SU-DHL-6 (cell line): ENCODE measurements at regions not wholly inside any gene's neighbourhood (a gene's known extent, or its start where the extent isn't known, plus 50 kb on each side); places are given as distances from the start of the nearest gene placed in this dataset.

ENCODE experiments used
- H2AFZ ChIP-seq: fragments of 200-600 bp; sonication (generic); 2 replicates; pipeline ENCODE4 v1.6.1; 2014; ENCODE audit warnings: low read depth, mild to moderate bottlenecking, moderate library complexity, mixed read lengths, antibody characterized with exemption, low read length; ENCODE audit not compliant: severe bottlenecking
- H3F3A ChIP-seq: fragments of 200-600 bp; shearing (Covaris generic); 2 replicates; pipeline ENCODE4 v1.6.0; 2016; ENCODE audit warnings: antibody characterized with exemption, mild to moderate bottlenecking; ENCODE audit not compliant: insufficient read depth
- H3K27ac ChIP-seq: fragments of 200-600 bp; sonication (generic); 2 replicates; pipeline ENCODE4 v1.5.1; 2016; ENCODE audit warnings: low read depth, mild to moderate bottlenecking, low read length, moderate library complexity, mixed read lengths
- H3K27me3 ChIP-seq: fragments of 200-600 bp; sonication (generic), shearing (Covaris generic); 2 replicates; pipeline ENCODE4 v1.6.0; 2014; ENCODE audit warnings: mild to moderate bottlenecking, low read length
- H3K36me3 ChIP-seq: fragments of 200-600 bp; sonication (generic); 2 replicates; pipeline ENCODE4 v1.6.1; 2014; ENCODE audit warnings: mild to moderate bottlenecking, low read length, mixed read lengths
- H3K4me2 ChIP-seq: fragments of 300-600, 200-600 bp; shearing (Covaris generic), sonication (generic); 2 replicates; pipeline ENCODE4 v1.6.0; 2014; ENCODE audit warnings: low read length, low read depth, mild to moderate bottlenecking; ENCODE audit not compliant: poor library complexity, severe bottlenecking
- H3K4me3 ChIP-seq: fragments of 200-600 bp; sonication (generic); 2 replicates; pipeline ENCODE4 v1.5.1; 2014; ENCODE audit warnings: antibody characterized with exemption, low read length, mild to moderate bottlenecking, mixed read lengths; ENCODE audit not compliant: insufficient read depth, poor library complexity, severe bottlenecking
- H3K79me2 ChIP-seq: fragments of 200-600 bp; sonication (generic); 2 replicates; pipeline ENCODE4 v1.6.1; 2014; ENCODE audit warnings: mild to moderate bottlenecking, low read length, moderate library complexity; ENCODE audit not compliant: insufficient read depth
- H3K9ac ChIP-seq: fragments of 200-600 bp; sonication (generic); 2 replicates; pipeline ENCODE4 v1.7.0; 2014; ENCODE audit warnings: mild to moderate bottlenecking, low read length
- H3K9me2 ChIP-seq: fragments of 200-600 bp; sonication (generic); replicated peaks from 2 replicates; pipeline ENCODE4 v1.6.1; 2014; ENCODE audit warnings: low read length; ENCODE audit not compliant: insufficient read depth
- H3K9me3 ChIP-seq: fragments of 200-600 bp; sonication (generic); 2 replicates; pipeline ENCODE4 v1.6.1; 2014; ENCODE audit warnings: low read length, mixed read lengths; ENCODE audit not compliant: insufficient read depth
- H4K20me1 ChIP-seq: fragments of 200-600 bp; sonication (generic); 2 replicates; pipeline ENCODE4 v1.6.1; 2014; ENCODE audit warnings: low read depth, mild to moderate bottlenecking, antibody characterized with exemption, low read length, moderate library complexity, mixed read lengths
- EZH2phosphoT487 ChIP-seq: fragments of 200-600 bp; sonication (generic), shearing (Covaris generic); conservative IDR thresholded peaks from 2 replicates; pipeline ENCODE4 v1.6.1; 2018; ENCODE audit warnings: mild to moderate bottlenecking, antibody characterized with exemption, low read length, moderate library complexity, mixed read lengths
- TF ChIP-seq, protein P1 (sequence below): fragments of 200-600 bp; sonication (generic); IDR thresholded peaks from one replicate; pipeline ENCODE4 v1.5.1; 2017; ENCODE audit warnings: antibody characterized with exemption, mild to moderate bottlenecking, low read length, moderate library complexity; ENCODE audit not compliant: insufficient read depth, poor library complexity, severe bottlenecking

DNA sequence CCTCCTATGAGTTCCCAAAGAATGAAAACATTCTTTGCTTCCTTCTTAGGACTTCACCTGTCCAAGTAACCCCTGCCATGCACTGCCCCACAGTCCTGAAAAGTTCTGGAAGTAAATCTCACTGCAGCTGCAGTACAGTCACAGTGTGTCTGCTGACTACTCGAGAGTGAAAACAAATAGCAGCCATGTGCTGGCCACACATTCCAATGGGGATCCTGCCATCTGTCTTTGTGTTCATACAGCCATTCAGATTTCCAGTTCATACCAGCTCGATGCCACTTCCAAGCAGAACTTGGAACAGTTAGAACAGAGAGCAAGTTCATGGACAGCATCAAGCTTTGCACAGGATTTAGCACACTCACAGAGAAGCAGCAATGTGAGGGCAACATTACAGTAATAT, 629.9 kb upstream of the ACVR2A start:
- no peak overlapping the region for H3K9ac ChIP-seq
- no peaks in the 10 kb centered on the region for H3K36me3 ChIP-seq
- H3K79me2 ChIP-seq = no peaks in the 10 kb centered on the region
- H3K9me3 ChIP-seq = 0 out of 2 replicates have a peak, but pooled peaks cover 4% of the 10 kb centered on the region
- H3K9me2 ChIP-seq = no peaks in the 10 kb centered on the region
- no peaks in the 10 kb centered on the region for H4K20me1 ChIP-seq
- no peak for TF ChIP-seq EZH2phosphoT487
- TF ChIP-seq, protein P1, sequence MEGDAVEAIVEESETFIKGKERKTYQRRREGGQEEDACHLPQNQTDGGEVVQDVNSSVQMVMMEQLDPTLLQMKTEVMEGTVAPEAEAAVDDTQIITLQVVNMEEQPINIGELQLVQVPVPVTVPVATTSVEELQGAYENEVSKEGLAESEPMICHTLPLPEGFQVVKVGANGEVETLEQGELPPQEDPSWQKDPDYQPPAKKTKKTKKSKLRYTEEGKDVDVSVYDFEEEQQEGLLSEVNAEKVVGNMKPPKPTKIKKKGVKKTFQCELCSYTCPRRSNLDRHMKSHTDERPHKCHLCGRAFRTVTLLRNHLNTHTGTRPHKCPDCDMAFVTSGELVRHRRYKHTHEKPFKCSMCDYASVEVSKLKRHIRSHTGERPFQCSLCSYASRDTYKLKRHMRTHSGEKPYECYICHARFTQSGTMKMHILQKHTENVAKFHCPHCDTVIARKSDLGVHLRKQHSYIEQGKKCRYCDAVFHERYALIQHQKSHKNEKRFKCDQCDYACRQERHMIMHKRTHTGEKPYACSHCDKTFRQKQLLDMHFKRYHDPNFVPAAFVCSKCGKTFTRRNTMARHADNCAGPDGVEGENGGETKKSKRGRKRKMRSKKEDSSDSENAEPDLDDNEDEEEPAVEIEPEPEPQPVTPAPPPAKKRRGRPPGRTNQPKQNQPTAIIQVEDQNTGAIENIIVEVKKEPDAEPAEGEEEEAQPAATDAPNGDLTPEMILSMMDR = no peak
- no peak overlapping the region for H2AFZ ChIP-seq
- no peaks in the 10 kb centered on the region for H3K27me3 ChIP-seq
- H3K4me3 ChIP-seq = no peak overlapping the region
- no peak overlapping the region for H3K4me2 ChIP-seq
- no peaks in the 10 kb centered on the region for H3F3A ChIP-seq
- no peak overlapping the region for H3K27ac ChIP-seq

DNA sequence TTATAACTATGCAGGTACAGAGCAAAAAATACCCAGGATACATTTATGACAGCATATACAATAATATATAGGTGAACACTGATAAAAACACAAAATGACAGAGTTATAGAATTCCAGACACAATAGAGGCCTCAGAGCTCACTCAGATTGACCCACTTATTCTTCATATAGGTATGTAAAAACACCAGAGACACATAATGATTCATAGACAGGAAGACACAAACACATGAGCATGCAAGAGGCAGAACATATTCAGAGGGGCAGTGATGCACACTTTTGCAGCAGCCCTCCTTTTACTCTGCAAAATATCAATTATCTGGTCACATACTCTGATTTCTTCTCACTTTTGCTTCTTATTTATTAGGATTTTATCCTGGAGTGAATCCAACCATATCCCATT, 633.3 kb upstream of the ACVR2A start:
- H3K9me3 ChIP-seq = no peaks in the 10 kb centered on the region
- no peaks in the 10 kb centered on the region for H3F3A ChIP-seq
- H3K4me2 ChIP-seq = no peak overlapping the region
- no peak overlapping the region for H2AFZ ChIP-seq
- H3K9me2 ChIP-seq = no peaks in the 10 kb centered on the region
- H4K20me1 ChIP-seq = no peaks in the 10 kb centered on the region
- H3K27ac ChIP-seq = no peak overlapping the region
- no peak overlapping the region for H3K4me3 ChIP-seq
- no peaks in the 10 kb centered on the region for H3K36me3 ChIP-seq
- H3K27me3 ChIP-seq = no peaks in the 10 kb centered on the region
- no peak overlapping the region for H3K9ac ChIP-seq
- no peaks in the 10 kb centered on the region for H3K79me2 ChIP-seq
- TF ChIP-seq, protein P1 = no peak
- TF ChIP-seq EZH2phosphoT487 = no peak

DNA sequence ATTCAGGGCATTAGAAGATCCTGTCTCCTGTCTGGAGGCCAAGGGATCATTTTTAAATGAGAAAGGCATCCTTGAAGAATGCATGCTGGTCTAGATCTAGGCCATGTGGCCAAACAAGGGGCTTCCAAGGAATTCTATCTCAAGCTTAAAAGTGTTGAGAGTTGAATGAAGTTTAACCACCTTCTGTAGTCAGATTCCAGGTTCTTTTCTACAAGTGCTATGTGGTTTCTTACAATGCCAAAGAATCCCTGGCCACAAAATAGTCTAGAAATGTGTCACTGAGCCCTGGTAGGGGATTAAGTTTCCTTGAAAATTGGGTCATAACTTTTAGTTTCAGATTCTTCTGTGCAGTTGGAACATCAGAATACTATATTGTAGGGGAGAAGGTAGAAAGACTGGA, 640.7 kb upstream of the ACVR2A start:
- H3K27me3 ChIP-seq = no peaks in the 10 kb centered on the region
- no peak overlapping the region for H3K4me3 ChIP-seq
- no peak overlapping the region for H3K4me2 ChIP-seq
- H3K9me2 ChIP-seq = no peaks in the 10 kb centered on the region
- no peak overlapping the region for H3K27ac ChIP-seq
- no peak overlapping the region for H3K9ac ChIP-seq
- no peak for TF ChIP-seq EZH2phosphoT487
- TF ChIP-seq, protein P1 = no peak
- no peaks in the 10 kb centered on the region for H3K79me2 ChIP-seq
- H2AFZ ChIP-seq = no peak overlapping the region
- H3F3A ChIP-seq = no peaks in the 10 kb centered on the region
- no peaks in the 10 kb centered on the region for H3K36me3 ChIP-seq
- H3K9me3 ChIP-seq = no peaks in the 10 kb centered on the region
- no peaks in the 10 kb centered on the region for H4K20me1 ChIP-seq
